IMR-90 (cell line): ENCODE measurements at regions not wholly inside any gene's neighbourhood (a gene's known extent, or its start where the extent isn't known, plus 50 kb on each side); places are given as distances from the start of the nearest gene placed in this dataset.
"Not testable (repeated sequence)": the region's sequence is repeated elsewhere in the genome, so short reads cannot be mapped to it uniquely, and the experiment has no call there.

Experiments used
- BHLHE40 ChIP-seq: fragments of 150-350 bp; IDR thresholded peaks from 2 replicates; pipeline ENCODE4 v1.6.1; 2016; ENCODE audit warnings: mild to moderate bottlenecking, low read depth, low read length
- CEBPB ChIP-seq: IDR thresholded peaks from 2 replicates; pipeline ENCODE4 v1.6.1; 2012; ENCODE audit warnings: low read depth, low read length, improper control_type of control experiment
- CHD1 ChIP-seq: IDR thresholded peaks from 2 replicates; pipeline ENCODE4 v1.6.1; 2012; ENCODE audit warnings: low read depth, low read length, improper control_type of control experiment
- CTCF ChIP-seq: conservative IDR thresholded peaks from 2 replicates; pipeline ENCODE4 v1.5.1; 2012; ENCODE audit warnings: mild to moderate bottlenecking, low read depth, low read length, improper control_type of control experiment
- ELK1 ChIP-seq: fragments of 150-350 bp; IDR thresholded peaks from 2 replicates; pipeline ENCODE4 v1.6.1; 2016; ENCODE audit warnings: low read depth, mild to moderate bottlenecking, low read length, moderate library complexity, borderline replicate concordance
- MAFK ChIP-seq: IDR thresholded peaks from 2 replicates; pipeline ENCODE4 v1.6.1; 2012; ENCODE audit warnings: low read depth, low read length, improper control_type of control experiment
- NFE2L2 ChIP-seq: fragments of 150-350 bp; IDR thresholded peaks from 2 replicates; pipeline ENCODE4 v1.6.1; 2016; ENCODE audit warnings: low read depth, mild to moderate bottlenecking, low read length
- POLR2A ChIP-seq: IDR thresholded peaks from 2 replicates; pipeline ENCODE4 v1.6.1; 2012; ENCODE audit warnings: mild to moderate bottlenecking, low read depth, low read length
- RAD21 ChIP-seq: IDR thresholded peaks from 2 replicates; pipeline ENCODE4 v1.6.1; 2012; ENCODE audit warnings: low read length, improper control_type of control experiment
- RCOR1 ChIP-seq: IDR thresholded peaks from 2 replicates; pipeline ENCODE4 v1.6.1; 2012; ENCODE audit warnings: mild to moderate bottlenecking, low read length, improper control_type of control experiment; ENCODE audit not compliant: insufficient replicate concordance
- RFX5 ChIP-seq: IDR thresholded peaks from 2 replicates; pipeline ENCODE4 v1.8.0; 2012; ENCODE audit warnings: low read depth, mild to moderate bottlenecking, low read length, moderate library complexity
- USF2 ChIP-seq: fragments of 150-350 bp; IDR thresholded peaks from 2 replicates; pipeline ENCODE4 v1.6.1; 2017; ENCODE audit warnings: mild to moderate bottlenecking, antibody characterized with exemption, low read length, low read depth

GRCh38 chr9:6104406-6104805 lies 89.0 kb upstream of the RANBP6 start:
- not testable (repeated sequence) for TF ChIP-seq CHD1, CTCF, ELK1, USF2, BHLHE40, RCOR1, POLR2A, RAD21, NFE2L2, RFX5, CEBPB, MAFK
